NCI-H82 treated with DMSO at 0.1 percent for 48 hours (cell line): ENCODE measurements at regions not wholly inside any gene's neighbourhood (a gene's known extent, or its start where the extent isn't known, plus 50 kb on each side); places are given as distances from the start of the nearest gene placed in this dataset.
"Not testable (repeated sequence)": the region's sequence is repeated elsewhere in the genome, so short reads cannot be mapped to it uniquely, and the experiment has no call there.

Experiments used
- DNase-seq: peaks from one replicate; lab custom pipeline; 2025; ENCODE audit not compliant: unreplicated experiment; lab: John Stamatoyannopoulos, UW

GRCh38 chr2:132317026-132317680 is 99.5 kb upstream of the GPR39 start:
- not testable (repeated sequence) for DNase-seq

- DNase-seq = not testable (repeated sequence)
These were observed 98.1 kb upstream of the GPR39 start for GRCh38 chr2:132318481-132318880.

GRCh38 chr2:132324005-132324404 is 92.6 kb upstream of the GPR39 start:
- not testable (repeated sequence) for DNase-seq

- not testable (repeated sequence) for DNase-seq
These were observed 84.1 kb upstream of the GPR39 start for GRCh38 chr2:132332345-132333033.

- DNase-seq = not testable (repeated sequence)
These were observed 79.5 kb upstream of the GPR39 start for GRCh38 chr2:132337135-132337534.

GRCh38 chr2:132337844-132338243 is 78.8 kb upstream of the GPR39 start:
- DNase-seq = not testable (repeated sequence)

- peak; percentile 18 for DNase-seq
These were observed 69.4 kb upstream of the GPR39 start for GRCh38 chr2:132347041-132347780.

- peak; percentile 16 for DNase-seq
These were observed 67.4 kb upstream of the GPR39 start for GRCh38 chr2:132349092-132349687.

GRCh38 chr2:132351668-132352067 is 64.9 kb upstream of the GPR39 start:
- DNase-seq = not testable (repeated sequence)

- DNase-seq = peak; percentile 39
These were observed 64.1 kb upstream of the GPR39 start for GRCh38 chr2:132352481-132353001.

GRCh38 chr2:132353380-132353779 is 63.2 kb upstream of the GPR39 start:
- DNase-seq = not testable (repeated sequence)

GRCh38 chr2:132360964-132361363 is 55.6 kb upstream of the GPR39 start:
- not testable (repeated sequence) for DNase-seq

- DNase-seq = not testable (repeated sequence)
These were observed 55.1 kb upstream of the GPR39 start for GRCh38 chr2:132361498-132361897.

GRCh38 chr2:132363352-132363751 is 53.3 kb upstream of the GPR39 start:
- not testable (repeated sequence) for DNase-seq

GRCh38 chr2:132365963-132366362 is 50.6 kb upstream of the GPR39 start:
- not testable (repeated sequence) for DNase-seq

GRCh38 chr2:132366421-132367180 is 50.0 kb upstream of the GPR39 start:
- no peak for DNase-seq
